NOMO-1 (cell line): ENCODE measurements at regions not wholly inside any gene's neighbourhood (a gene's known extent, or its start where the extent isn't known, plus 50 kb on each side); places are given as distances from the start of the nearest gene placed in this dataset.
"Not testable (repeated sequence)": the region's sequence is repeated elsewhere in the genome, so short reads cannot be mapped to it uniquely, and the experiment has no call there.

Experiments
- DNase-seq, 2 experiments: peaks; one replicate each; lab custom pipeline; 2025; ENCODE audit not compliant: unreplicated experiment in 2 of 2; lab: John Stamatoyannopoulos, UW

- DNase-seq, result no peak
Observed at GRCh38 chr5:12672141-12672540, 767.9 kb upstream of the CTNND2 start.

- DNase-seq, result no peak
Observed at GRCh38 chr5:12669326-12669725, 765.1 kb upstream of the CTNND2 start.

- DNase-seq, result no peak
Observed at GRCh38 chr5:12668564-12668963, 764.3 kb upstream of the CTNND2 start.

- not testable (repeated sequence) for DNase-seq
Observed at GRCh38 chr5:12667818-12668217, 763.6 kb upstream of the CTNND2 start.

- DNase-seq, result not testable (repeated sequence)
Observed at GRCh38 chr5:12665772-12666171, 761.5 kb upstream of the CTNND2 start.

- no peak for DNase-seq
Observed at GRCh38 chr5:12662545-12663314, 758.5 kb upstream of the CTNND2 start.

- no peak for DNase-seq
Observed at GRCh38 chr5:12661617-12662370, 757.5 kb upstream of the CTNND2 start.

- not testable (repeated sequence) for DNase-seq
Observed at GRCh38 chr5:12660279-12661107, 756.2 kb upstream of the CTNND2 start.

GRCh38 chr5:12659686-12660085 lies 755.4 kb upstream of the CTNND2 start:
- no peak for DNase-seq

- no peak for DNase-seq
Observed at GRCh38 chr5:12658871-12659446, 754.7 kb upstream of the CTNND2 start.

GRCh38 chr5:12657914-12658474 lies 753.7 kb upstream of the CTNND2 start:
- not testable (repeated sequence) for DNase-seq

- no peak for DNase-seq
Observed at GRCh38 chr5:12655675-12656074, 751.4 kb upstream of the CTNND2 start.

- no peak for DNase-seq
Observed at GRCh38 chr5:12652201-12652600, 748.0 kb upstream of the CTNND2 start.

- DNase-seq, result no peak
Observed at GRCh38 chr5:12648558-12648957, 744.3 kb upstream of the CTNND2 start.

GRCh38 chr5:12647613-12648012 lies 743.4 kb upstream of the CTNND2 start:
- DNase-seq, result no peak

- no peak for DNase-seq
Observed at GRCh38 chr5:12645582-12645981, 741.3 kb upstream of the CTNND2 start.

- DNase-seq, result no peak
Observed at GRCh38 chr5:12636209-12636608, 732.0 kb upstream of the CTNND2 start.

GRCh38 chr5:12626556-12626955 lies 722.3 kb upstream of the CTNND2 start:
- no peak for DNase-seq

- DNase-seq, result no peak
Observed at GRCh38 chr5:12625667-12626263, 721.5 kb upstream of the CTNND2 start.
